Stimulated activated naive CD8-positive, alpha-beta T cell treated with anti-CD3 and anti-CD28 coated beads, Interleukin-15, amount 100 ng/mL, for 72 hours (primary cell): ENCODE measurements at regions not wholly inside any gene's neighbourhood (a gene's known extent, or its start where the extent isn't known, plus 50 kb on each side); places are given as distances from the start of the nearest gene placed in this dataset.

Source experiments
- ATAC-seq: fragments of 150-1000 bp; cut with Tn5 transposase; 2 replicates; pipeline ENCODE4 v1.10.0; 2021; ENCODE audit warnings: mild to moderate bottlenecking, moderate library complexity
- DNase-seq, 2 donors: peaks; one replicate each; pipeline ENCODE4 v3.0.0; 2021 to 2022
- H3K27ac Mint-ChIP-seq, 2 donors: one replicate each; pipeline ENCODE4 v1.8.0; 2022; ENCODE audit warnings: mild to moderate bottlenecking in 2 of 2, mixed read lengths in 2 of 2, moderate library complexity in 2 of 2
- H3K27me3 Mint-ChIP-seq: one replicate; pipeline ENCODE4 v1.8.0; 2022; ENCODE audit warnings: mixed read lengths
- H3K4me1 Mint-ChIP-seq: one replicate; pipeline ENCODE4 v1.8.0; 2022; ENCODE audit warnings: mild to moderate bottlenecking, mixed read lengths
- H3K4me3 Mint-ChIP-seq, 2 donors: one replicate each; pipeline ENCODE4 v1.8.0; 2022; ENCODE audit warnings: mild to moderate bottlenecking in 2 of 2, mixed read lengths in 2 of 2, moderate library complexity in 1 of 2
- H3K9me3 Mint-ChIP-seq, 2 donors: one replicate each; pipeline ENCODE4 v1.8.0; 2022; ENCODE audit warnings: mixed read lengths in 2 of 2

- ATAC-seq (no peak), DNase-seq (no peak)
- H3K27ac Mint-ChIP-seq: no peak overlapping the region
- no peaks in the 10 kb centered on the region for H3K9me3 Mint-ChIP-seq
- peaks cover 47% of the 10 kb centered on the region for H3K27me3 Mint-ChIP-seq
- H3K4me1 Mint-ChIP-seq: no peaks in the 10 kb centered on the region
- H3K4me3 Mint-ChIP-seq: no peak overlapping the region
Measured at GRCh38 chr12:108029051-108029835, 99.8 kb upstream of the WSCD2 start.

GRCh38 chr12:108033090-108033489 lies 96.0 kb upstream of the WSCD2 start:
- no peak overlapping the region for H3K4me3 Mint-ChIP-seq
- no peaks in the 10 kb centered on the region for H3K9me3 Mint-ChIP-seq
- no peaks in the 10 kb centered on the region for H3K4me1 Mint-ChIP-seq
- ATAC-seq: no peak
- no peak for DNase-seq
- no peak overlapping the region for H3K27ac Mint-ChIP-seq
- peaks cover 46% of the 10 kb centered on the region for H3K27me3 Mint-ChIP-seq

- ATAC-seq (no peak), DNase-seq (no peak)
- Mint-ChIP-seq H3K4me3 (no peak overlapping the region), H3K4me1 (no peaks in the 10 kb centered on the region), H3K27ac (no peak overlapping the region), H3K9me3 (no peaks in the 10 kb centered on the region), H3K27me3 (peaks cover 25% of the 10 kb centered on the region)
Measured at GRCh38 chr12:108035372-108035771, 93.7 kb upstream of the WSCD2 start.

- DNase-seq (no peak), ATAC-seq (no peak)
- Mint-ChIP-seq H3K4me1 (no peaks in the 10 kb centered on the region), H3K9me3 (no peaks in the 10 kb centered on the region), H3K27ac (no peak overlapping the region), H3K27me3 (peaks cover 16% of the 10 kb centered on the region), H3K4me3 (no peak overlapping the region)
Measured at GRCh38 chr12:108037960-108038359, 91.1 kb upstream of the WSCD2 start.

- ATAC-seq (no peak), DNase-seq (no peak)
- Mint-ChIP-seq H3K4me3 (no peak overlapping the region), H3K27ac (no peak overlapping the region), H3K9me3 (no peaks in the 10 kb centered on the region), H3K27me3 (peaks cover 10% of the 10 kb centered on the region), H3K4me1 (no peaks in the 10 kb centered on the region)
Measured at GRCh38 chr12:108039794-108040193, 89.3 kb upstream of the WSCD2 start.

- ATAC-seq (no peak), DNase-seq (no peak)
- H3K27ac Mint-ChIP-seq: no peak overlapping the region
- peaks cover 6% of the 10 kb centered on the region for H3K27me3 Mint-ChIP-seq
- no peak overlapping the region for H3K4me3 Mint-ChIP-seq
- no peaks in the 10 kb centered on the region for H3K9me3 Mint-ChIP-seq
- H3K4me1 Mint-ChIP-seq: no peaks in the 10 kb centered on the region
Measured at GRCh38 chr12:108040947-108041346, 88.1 kb upstream of the WSCD2 start.

- H3K4me1 Mint-ChIP-seq: peaks cover 9% of the 10 kb centered on the region
- H3K4me3 Mint-ChIP-seq: no peak overlapping the region
Measured at GRCh38 chr12:108043286-108043685, 85.8 kb upstream of the WSCD2 start.

GRCh38 chr12:108043750-108044533 lies 85.1 kb upstream of the WSCD2 start:
- Mint-ChIP-seq H3K27me3 (peaks cover 23% of the 10 kb centered on the region), H3K4me1 (peaks cover 9% of the 10 kb centered on the region), H3K9me3 (no peaks in the 10 kb centered on the region), H3K27ac (no peak overlapping the region), H3K4me3 (no peak overlapping the region)
- no peak for ATAC-seq
- no peak for DNase-seq

More at GRCh38 chr12:108043286-108043685, 85.8 kb upstream of the WSCD2 start:
- peaks cover 21% of the 10 kb centered on the region for H3K27me3 Mint-ChIP-seq
- H3K9me3 Mint-ChIP-seq: no peaks in the 10 kb centered on the region
- ATAC-seq (no peak), DNase-seq (no peak)
- H3K27ac Mint-ChIP-seq: no peak overlapping the region

GRCh38 chr12:108046135-108046534 lies 83.0 kb upstream of the WSCD2 start:
- Mint-ChIP-seq H3K9me3 (no peaks in the 10 kb centered on the region), H3K27ac (no peak overlapping the region), H3K4me1 (peaks cover 9% of the 10 kb centered on the region), H3K27me3 (peaks cover 29% of the 10 kb centered on the region), H3K4me3 (no peak overlapping the region)
- ATAC-seq (no peak), DNase-seq (no peak)

GRCh38 chr12:108046650-108047049 lies 82.4 kb upstream of the WSCD2 start:
- no peaks in the 10 kb centered on the region for H3K9me3 Mint-ChIP-seq
- DNase-seq (no peak), ATAC-seq (no peak)
- H3K4me3 Mint-ChIP-seq: peak overlapping the region; percentile 9 to 43
- H3K27ac Mint-ChIP-seq: peak overlapping the region; percentile 43 to 72
- H3K4me1 Mint-ChIP-seq: peaks cover 9% of the 10 kb centered on the region
- peaks cover 34% of the 10 kb centered on the region for H3K27me3 Mint-ChIP-seq

- peaks cover 39% of the 10 kb centered on the region for H3K27me3 Mint-ChIP-seq
- peaks cover 9% of the 10 kb centered on the region for H3K4me1 Mint-ChIP-seq
- ATAC-seq (no peak), DNase-seq (no peak)
- peak overlapping the region; percentile 9 to 43 for H3K4me3 Mint-ChIP-seq
- H3K27ac Mint-ChIP-seq: peak overlapping the region; percentile 43 to 72
- no peaks in the 10 kb centered on the region for H3K9me3 Mint-ChIP-seq
Measured at GRCh38 chr12:108047071-108047550, 82.0 kb upstream of the WSCD2 start.

GRCh38 chr12:108048686-108049085 lies 80.4 kb upstream of the WSCD2 start:
- no peak for DNase-seq
- peaks cover 39% of the 10 kb centered on the region for H3K27me3 Mint-ChIP-seq
- H3K4me3 Mint-ChIP-seq: no peak overlapping the region
- ATAC-seq: no peak
- peaks cover 0 to 4% of the 10 kb centered on the region in 2 donors for H3K9me3 Mint-ChIP-seq
- peaks cover 9% of the 10 kb centered on the region for H3K4me1 Mint-ChIP-seq
- H3K27ac Mint-ChIP-seq: no peak overlapping the region

GRCh38 chr12:108050696-108051095 lies 78.4 kb upstream of the WSCD2 start:
- peaks cover 0 to 4% of the 10 kb centered on the region in 2 donors for H3K9me3 Mint-ChIP-seq
- no peak overlapping the region for H3K27ac Mint-ChIP-seq
- DNase-seq: no peak
- peaks cover 39% of the 10 kb centered on the region for H3K27me3 Mint-ChIP-seq
- H3K4me3 Mint-ChIP-seq: no peak overlapping the region
- ATAC-seq: no peak
- peaks cover 9% of the 10 kb centered on the region for H3K4me1 Mint-ChIP-seq

GRCh38 chr12:108052260-108052659 lies 76.8 kb upstream of the WSCD2 start:
- Mint-ChIP-seq H3K27ac (no peak overlapping the region), H3K9me3 (peaks cover 0 to 4% of the 10 kb centered on the region in 2 donors), H3K4me1 (peaks cover 1% of the 10 kb centered on the region), H3K27me3 (peaks cover 35% of the 10 kb centered on the region), H3K4me3 (no peak overlapping the region)
- ATAC-seq (no peak), DNase-seq (no peak)

GRCh38 chr12:108053512-108053911 lies 75.6 kb upstream of the WSCD2 start:
- no peak for DNase-seq
- Mint-ChIP-seq H3K9me3 (peaks cover 0 to 4% of the 10 kb centered on the region in 2 donors), H3K27me3 (peaks cover 29% of the 10 kb centered on the region)

GRCh38 chr12:108054496-108054895 lies 74.6 kb upstream of the WSCD2 start:
- no peak for ATAC-seq
- no peak for DNase-seq
- Mint-ChIP-seq H3K4me3 (no peak overlapping the region), H3K27me3 (peaks cover 29% of the 10 kb centered on the region), H3K27ac (no peak overlapping the region), H3K9me3 (peaks cover 0 to 4% of the 10 kb centered on the region in 2 donors), H3K4me1 (no peaks in the 10 kb centered on the region)

More at GRCh38 chr12:108053512-108053911, 75.6 kb upstream of the WSCD2 start:
- no peak overlapping the region for H3K27ac Mint-ChIP-seq
- no peak overlapping the region for H3K4me3 Mint-ChIP-seq
- H3K4me1 Mint-ChIP-seq: no peaks in the 10 kb centered on the region
- ATAC-seq: no peak
